ENCODE measurements at regions not wholly inside any gene's neighbourhood (a gene's known extent, or its start where the extent isn't known, plus 50 kb on each side); places are given as distances from the start of the nearest gene placed in this dataset.
"Not testable (repeated sequence)": the region's sequence is repeated elsewhere in the genome, so short reads cannot be mapped to it uniquely, and the experiment has no call there.

- no peak for DNase-seq
These were observed 342.3 kb upstream of the ADAMTS9 start for GRCh38 chr3:65030014-65030627.

- no peak for DNase-seq
These were observed 341.3 kb upstream of the ADAMTS9 start for GRCh38 chr3:65029130-65029529.

GRCh38 chr3:65028024-65028423 is 340.2 kb upstream of the ADAMTS9 start:
- DNase-seq, result no peak

- DNase-seq, result no peak
These were observed 339.5 kb upstream of the ADAMTS9 start for GRCh38 chr3:65027335-65027734.

- no peak for DNase-seq
These were observed 338.4 kb upstream of the ADAMTS9 start for GRCh38 chr3:65026151-65026550.

GRCh38 chr3:65024148-65024547 is 336.3 kb upstream of the ADAMTS9 start:
- DNase-seq, result no peak

- DNase-seq, result no peak
These were observed 332.7 kb upstream of the ADAMTS9 start for GRCh38 chr3:65020281-65021160.

- no peak for DNase-seq
These were observed 331.7 kb upstream of the ADAMTS9 start for GRCh38 chr3:65019443-65020055.

- DNase-seq, result no peak
These were observed 331.0 kb upstream of the ADAMTS9 start for GRCh38 chr3:65018801-65019200.

GRCh38 chr3:65017359-65017758 is 329.6 kb upstream of the ADAMTS9 start:
- no peak for DNase-seq

- no peak for DNase-seq
These were observed 327.9 kb upstream of the ADAMTS9 start for GRCh38 chr3:65015711-65016110.

- DNase-seq, result no peak
These were observed 325.3 kb upstream of the ADAMTS9 start for GRCh38 chr3:65013053-65013452.

GRCh38 chr3:65006300-65006739 is 318.5 kb upstream of the ADAMTS9 start:
- no peak for DNase-seq

GRCh38 chr3:65005486-65005885 is 317.7 kb upstream of the ADAMTS9 start:
- DNase-seq, result no peak

GRCh38 chr3:65004795-65005295 is 317.0 kb upstream of the ADAMTS9 start:
- no peak for DNase-seq

- DNase-seq, result no peak
These were observed 316.5 kb upstream of the ADAMTS9 start for GRCh38 chr3:65004306-65004705.

- DNase-seq, result not testable (repeated sequence)
These were observed 313.3 kb upstream of the ADAMTS9 start for GRCh38 chr3:65001119-65001518.

- no peak for DNase-seq
These were observed 310.5 kb upstream of the ADAMTS9 start for GRCh38 chr3:64998317-64998716.

- no peak for DNase-seq
These were observed 308.2 kb upstream of the ADAMTS9 start for GRCh38 chr3:64995857-64996551.

- no peak for DNase-seq
These were observed 306.0 kb upstream of the ADAMTS9 start for GRCh38 chr3:64993781-64994180.

GRCh38 chr3:64992530-64993285 is 304.9 kb upstream of the ADAMTS9 start:
- no peak for DNase-seq

- no peak for DNase-seq
These were observed 300.4 kb upstream of the ADAMTS9 start for GRCh38 chr3:64988188-64988587.

Measured in NCI-H748 treated with DMSO at 0.1 percent for 48 hours (cell line).